B cell (primary cell): ENCODE measurements at regions not wholly inside any gene's neighbourhood (a gene's known extent, or its start where the extent isn't known, plus 50 kb on each side); places are given as distances from the start of the nearest gene placed in this dataset.

ENCODE experiments used
- ATAC-seq: fragments of 200-7000 bp; cut with Tn5 transposase; one replicate; pipeline ENCODE4 v1.10.0; 2021; ENCODE audit warnings: low read depth, mild to moderate bottlenecking, moderate number of reproducible peaks, moderate library complexity
- CTCF ChIA-PET: fragments of 350-600 bp; sonication (Branson Sonifier 250); formaldehyde crosslinking; loops from one replicate; lab custom pipeline; 2021; ENCODE audit warnings: antibody characterized with exemption, inconsistent platforms; lab: Charles Lee
- POLR2A ChIA-PET: fragments of 350-600 bp; sonication (Branson Sonifier 250); formaldehyde crosslinking; loops from one replicate; lab custom pipeline; 2021; ENCODE audit warnings: antibody characterized with exemption; lab: Charles Lee
- DNase-seq: peaks from one replicate; pipeline ENCODE4 v3.0.0; 2013
- H2AFZ ChIP-seq: 2 replicates; pipeline ENCODE4 v1.6.1; 2012; ENCODE audit warnings: mild to moderate bottlenecking, low read depth, low read length; ENCODE audit not compliant: insufficient read depth, poor library complexity, severe bottlenecking
- H3K27ac ChIP-seq, 2 donors: 1 replicate in 1 of 2; 2 replicates in 1 of 2; pipeline ENCODE4 v1.5.1; 2012 to 2013; ENCODE audit warnings: low read length in 2 of 2, mild to moderate bottlenecking in 2 of 2, moderate library complexity in 1 of 2
- H3K27me3 ChIP-seq, 4 experiments: fragments of 200-600 bp in 1 of 4; sonication (generic) in 1 of 4; replicated peaks in 1 of 4; 1 replicate in 2 of 4; 2 replicates in 2 of 4; pipeline versions ENCODE4 v1.6.1 to v1.7.0; 2013 to 2016; ENCODE audit warnings: low read length in 3 of 4, mild to moderate bottlenecking in 2 of 4, mixed read lengths in 1 of 4, moderate library complexity in 1 of 4; ENCODE audit not compliant: insufficient read depth in 4 of 4, control insufficient read depth in 3 of 4; ENCODE audit errors: control extremely low read depth in 1 of 4
- H3K36me3 ChIP-seq, 2 experiments: replicated peaks in 1 of 2; 1 replicate in 1 of 2; 2 replicates in 1 of 2; pipeline versions ENCODE4 v1.6.1 to v1.7.1; 2013; ENCODE audit warnings: low read length in 1 of 2; ENCODE audit not compliant: insufficient read depth in 2 of 2, control insufficient read depth in 1 of 2; ENCODE audit errors: control extremely low read depth in 1 of 2, extremely low read depth in 1 of 2
- H3K4me1 ChIP-seq, 2 donors: fragments of 200-600 bp in 1 of 2; sonication (generic) in 1 of 2; 1 replicate in 1 of 2; 2 replicates in 1 of 2; pipeline versions ENCODE4 v1.5.1 to v1.6.1; 2013 to 2017; ENCODE audit warnings: low read length in 2 of 2; ENCODE audit not compliant: control insufficient read depth in 2 of 2, insufficient read depth in 2 of 2
- H3K4me2 ChIP-seq: replicated peaks from 2 replicates; pipeline ENCODE3; 2012; ENCODE audit warnings: mild to moderate bottlenecking, low read depth, low read length; ENCODE audit not compliant: poor library complexity, severe bottlenecking
- H3K4me3 ChIP-seq, 5 experiments: fragments of 200-600 bp in 1 of 5; sonication (generic) in 1 of 5; 1 replicate in 3 of 5; 2 replicates in 2 of 5; pipeline versions ENCODE4 v1.5.1 to v1.7.0; 2011 to 2016; ENCODE audit warnings: low read length in 4 of 5, mild to moderate bottlenecking in 4 of 5, low read depth in 2 of 5, control low read depth in 1 of 5, moderate library complexity in 1 of 5; ENCODE audit not compliant: insufficient read depth in 1 of 5; ENCODE audit errors: control extremely low read depth in 1 of 5, extremely low read depth in 1 of 5
- H3K79me2 ChIP-seq: fragments of 200-600 bp; sonication (generic); one replicate; pipeline ENCODE4 v1.6.0; 2016; ENCODE audit warnings: low read length; ENCODE audit not compliant: control insufficient read depth, insufficient read depth
- H3K9ac ChIP-seq: fragments of 200-600 bp; sonication (generic); 2 replicates; pipeline ENCODE4 v1.6.1; 2017; ENCODE audit warnings: mild to moderate bottlenecking, low read length, moderate library complexity
- H3K9me3 ChIP-seq, 3 donors: one replicate each; pipeline versions ENCODE4 v1.6.1 to v1.7.1; 2013; ENCODE audit warnings: low read length in 2 of 3; ENCODE audit not compliant: control insufficient read depth in 2 of 3, insufficient read depth in 1 of 3; ENCODE audit errors: control extremely low read depth in 1 of 3
- H4K20me1 ChIP-seq: 2 replicates; pipeline ENCODE4 v1.6.0; 2012; ENCODE audit warnings: mild to moderate bottlenecking, low read length; ENCODE audit not compliant: insufficient read depth, control insufficient read depth, poor library complexity, severe bottlenecking
- H3K27ac Mint-ChIP-seq: one replicate; pipeline ENCODE4 v1.8.0; 2021; ENCODE audit warnings: mixed read lengths
- H3K27me3 Mint-ChIP-seq: one replicate; pipeline ENCODE4 v1.8.0; 2021; ENCODE audit warnings: mixed read lengths
- H3K4me1 Mint-ChIP-seq: one replicate; pipeline ENCODE4 v1.8.0; 2021; ENCODE audit warnings: mixed read lengths
- H3K4me3 Mint-ChIP-seq: one replicate; pipeline ENCODE4 v1.8.0; 2021; ENCODE audit warnings: mixed read lengths
- H3K9me3 Mint-ChIP-seq: one replicate; pipeline ENCODE4 v1.8.0; 2022; ENCODE audit warnings: mixed read lengths; ENCODE audit not compliant: insufficient read depth
- CTCF ChIP-seq: fragments of 200-600 bp; IDR thresholded peaks from one replicate; pipeline ENCODE4 v1.8.0; 2022; ENCODE audit warnings: antibody characterized with exemption, mild to moderate bottlenecking
- EZH2 ChIP-seq: IDR thresholded peaks from 2 replicates; pipeline ENCODE4 v1.6.1; 2012; ENCODE audit warnings: borderline replicate concordance, low read depth, mild to moderate bottlenecking, moderate library complexity, low read length; ENCODE audit not compliant: insufficient read depth, poor library complexity, severe bottlenecking
- WGBS: methylation state at CpG from one replicate; pipeline ENCODE4 v1.1.5; 2013; ENCODE audit warnings: missing lambda C conversion rate; ENCODE audit not compliant: insufficient coverage; 5-methylcytosine and 5-hydroxymethylcytosine counted together
- intact Hi-C: fragments of 100-400 bp; cut with micrococcal nuclease; formaldehyde crosslinking; loops from one replicate; pipeline ENCODE4 v1.10.0; 2022

GRCh38 chr4:20159516-20159915 lies 92.2 kb upstream of the SLIT2 start:
- no peaks in the 10 kb centered on the region for H3K4me1 Mint-ChIP-seq
- Histone ChIP-seq H3K4me1 (no peaks in the 10 kb centered on the region), H3K4me2 (no peak overlapping the region), H3K36me3 (no peaks in the 10 kb centered on the region), H3K27me3 (no peaks in the 10 kb centered on the region), H3K4me3 (no peak overlapping the region), H2AFZ (no peak overlapping the region), H3K9me3 (no peaks in the 10 kb centered on the region), H3K9ac (no peak overlapping the region), H4K20me1 (no peaks in the 10 kb centered on the region), H3K79me2 (no peaks in the 10 kb centered on the region), H3K27ac (no peak overlapping the region)
- ChIA-PET POLR2A (no interaction called here), CTCF (no interaction called here)
- intact Hi-C loops: no loop called here
- H3K9me3 Mint-ChIP-seq: no peaks in the 10 kb centered on the region
- TF ChIP-seq EZH2 (no peak), CTCF (no peak)
- H3K4me3 Mint-ChIP-seq: no peak overlapping the region
- no peaks in the 10 kb centered on the region for H3K27me3 Mint-ChIP-seq
- DNase-seq: no peak
- WGBS: 95% methylated on average over 2 of the region's 2 CpGs
- no peak overlapping the region for H3K27ac Mint-ChIP-seq
- ATAC-seq: no peak

GRCh38 chr4:20158195-20158594 lies 93.5 kb upstream of the SLIT2 start:
- no peaks in the 10 kb centered on the region for H3K79me2 ChIP-seq
- no peaks in the 10 kb centered on the region for H4K20me1 ChIP-seq
- no peak overlapping the region for H3K9ac ChIP-seq
- no peak overlapping the region for H3K4me3 ChIP-seq
- Mint-ChIP-seq H3K27ac (no peak overlapping the region), H3K9me3 (no peaks in the 10 kb centered on the region), H3K27me3 (no peaks in the 10 kb centered on the region), H3K4me3 (no peak overlapping the region), H3K4me1 (no peaks in the 10 kb centered on the region)
- H3K27me3 ChIP-seq: no peaks in the 10 kb centered on the region
- H3K4me2 ChIP-seq: no peak overlapping the region
- H3K36me3 ChIP-seq: no peaks in the 10 kb centered on the region
- CTCF ChIA-PET: no interaction called here
- H3K27ac ChIP-seq: no peak overlapping the region
- POLR2A ChIA-PET: no interaction called here
- no CpG with 5 or more reads among the region's 2 CpGs for WGBS
- H3K4me1 ChIP-seq: no peaks in the 10 kb centered on the region
- intact Hi-C loops: no loop called here
- no peaks in the 10 kb centered on the region for H3K9me3 ChIP-seq
- H2AFZ ChIP-seq: no peak overlapping the region
- TF ChIP-seq EZH2 (no peak), CTCF (no peak)
- ATAC-seq: no peak
- no peak for DNase-seq
